PC-3 (cell line): ENCODE measurements at regions not wholly inside any gene's neighbourhood (a gene's known extent, or its start where the extent isn't known, plus 50 kb on each side); places are given as distances from the start of the nearest gene placed in this dataset.

Experiments
- ATAC-seq: fragments of 200-7000 bp; cut with Tn5 transposase; 2 replicates; pipeline ENCODE4 v1.9.1; 2020; ENCODE audit warnings: mild to moderate bottlenecking, moderate library complexity
- BruUV-seq: library from RNA; stranded (reverse); fragments of 400-500 nt; replicated peaks from 2 replicates; lab custom pipeline; 2021; lab: Mats Ljungman, UMichigan
- CTCF ChIA-PET: fragments of 300-600 bp; sonication (Branson Sonifier 250); formaldehyde crosslinking; loops from one replicate; lab custom pipeline; 2022; ENCODE audit warnings: antibody characterized with exemption; lab: Charles Lee
- POLR2A ChIA-PET: fragments of 300-600 bp; sonication (Branson Sonifier 250); formaldehyde crosslinking; loops from one replicate; lab custom pipeline; 2022; ENCODE audit warnings: antibody characterized with exemption; ENCODE audit not compliant: unreplicated experiment; lab: Charles Lee
- DNase-seq: peaks from one replicate; pipeline ENCODE4 v3.0.0-alpha.2; 2015
- H2AFZ ChIP-seq: fragments of 300-600 bp; sonication (generic); 2 replicates; pipeline ENCODE4 v1.6.0; 2016; ENCODE audit warnings: antibody characterized with exemption, low read length
- H3F3A ChIP-seq: fragments of 300-600 bp; sonication (generic); one replicate; pipeline ENCODE4 v1.6.0; 2017; ENCODE audit warnings: antibody characterized with exemption, low read length, control low read depth, mild to moderate bottlenecking; ENCODE audit not compliant: unreplicated experiment
- H3K27ac ChIP-seq: fragments of 300-600 bp; sonication (generic); 2 replicates; pipeline ENCODE4 v1.5.1; 2016; ENCODE audit warnings: mild to moderate bottlenecking, low read length
- H3K27me3 ChIP-seq: fragments of 300-600 bp; sonication (generic); 2 replicates; pipeline ENCODE4 v1.6.1; 2016; ENCODE audit warnings: low read length, mixed read lengths
- H3K36me3 ChIP-seq: fragments of 300-600 bp; sonication (generic); 2 replicates; pipeline ENCODE4 v1.6.1; 2016; ENCODE audit warnings: low read depth, mixed run types, low read length, mixed read lengths
- H3K4me1 ChIP-seq: fragments of 300-600 bp; sonication (generic); 2 replicates; pipeline ENCODE4 v1.5.1; 2016; ENCODE audit warnings: low read length; ENCODE audit not compliant: insufficient read depth
- H3K4me2 ChIP-seq: fragments of 300-600 bp; sonication (generic); 2 replicates; pipeline ENCODE4 v1.6.0; 2016; ENCODE audit warnings: low read length
- H3K4me3 ChIP-seq: fragments of 300-600 bp; sonication (generic); 2 replicates; pipeline ENCODE4 v1.5.1; 2016; ENCODE audit warnings: mild to moderate bottlenecking, low read length, mixed read lengths
- H3K79me2 ChIP-seq: fragments of 300-600 bp; sonication (generic); 2 replicates; pipeline ENCODE4 v1.6.1; 2017; ENCODE audit warnings: low read length, mixed read lengths
- H3K9ac ChIP-seq: fragments of 300-600 bp; sonication (generic); 2 replicates; pipeline ENCODE4 v1.6.0; 2016; ENCODE audit warnings: mild to moderate bottlenecking, low read length
- H3K9me2 ChIP-seq: fragments of 300-600 bp; sonication (generic); replicated peaks from 2 replicates; pipeline ENCODE4 v1.6.1; 2016; ENCODE audit warnings: mixed run types, low read length, mixed read lengths
- H3K9me3 ChIP-seq: fragments of 300-600 bp; sonication (generic); 2 replicates; pipeline ENCODE4 v1.6.1; 2016; ENCODE audit warnings: low read length, mixed read lengths
- H4K20me1 ChIP-seq: fragments of 300-600 bp; sonication (generic); 2 replicates; pipeline ENCODE4 v1.6.1; 2016; ENCODE audit warnings: low read length, mixed read lengths
- EZH2 ChIP-seq: fragments of 300-600 bp; sonication (generic); IDR thresholded peaks from one replicate; pipeline ENCODE4 v1.6.1; 2017; ENCODE audit warnings: antibody characterized with exemption, mild to moderate bottlenecking, low read length; ENCODE audit not compliant: unreplicated experiment
- EZH2phosphoT487 ChIP-seq: fragments of 300-600 bp; sonication (generic); IDR thresholded peaks from 2 replicates; pipeline ENCODE4 v1.6.1; 2018; ENCODE audit warnings: mild to moderate bottlenecking, antibody characterized with exemption, low read length, borderline replicate concordance
- intact Hi-C: fragments of 100-400 bp; cut with micrococcal nuclease; formaldehyde crosslinking; loops from 2 replicates; pipeline ENCODE4 v1.9.0; 2023
- TF ChIP-seq, protein P1 (sequence below): fragments of 300-600 bp; sonication (generic); conservative IDR thresholded peaks from 2 replicates; pipeline ENCODE4 v1.5.1; 2017; ENCODE audit warnings: antibody characterized with exemption, low read depth, mild to moderate bottlenecking, low read length

DNA sequence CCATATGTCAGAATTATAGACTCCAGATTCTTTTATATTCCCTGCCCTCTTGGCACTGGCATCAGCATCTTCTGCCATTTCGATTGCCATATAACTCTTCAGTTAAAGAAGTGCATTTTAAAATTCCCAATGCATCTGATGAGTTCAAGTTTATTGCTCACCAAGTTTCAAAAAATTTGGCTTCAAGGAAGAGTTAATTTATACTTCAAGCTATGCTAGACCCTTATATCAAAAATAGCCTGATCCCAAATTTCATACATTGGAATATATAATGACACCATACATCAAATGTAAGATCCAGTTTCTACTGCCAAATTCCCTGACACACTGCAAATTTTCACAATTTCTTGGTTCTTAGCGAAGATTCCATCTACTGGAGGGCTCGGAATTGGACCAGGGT is 1058.6 kb downstream of the NTRK3 start:
- DNase-seq = no peak
- Histone ChIP-seq H3K79me2 (no peaks in the 10 kb centered on the region), H3K27ac (no peak overlapping the region), H3K36me3 (no peaks in the 10 kb centered on the region), H3K9me2 (no peaks in the 10 kb centered on the region), H3K9me3 (no peaks in the 10 kb centered on the region), H3K4me2 (no peak overlapping the region), H3K4me1 (no peaks in the 10 kb centered on the region), H3F3A (no peaks in the 10 kb centered on the region), H3K4me3 (no peak overlapping the region), H4K20me1 (no peaks in the 10 kb centered on the region), H3K27me3 (no peaks in the 10 kb centered on the region), H3K9ac (no peak overlapping the region), H2AFZ (no peak overlapping the region)
- no peak for ATAC-seq
- intact Hi-C loops = no loop called here
- POLR2A ChIA-PET = no interaction called here
- CTCF ChIA-PET = no interaction called here
- TF ChIP-seq EZH2phosphoT487 (no peak), EZH2 (no peak)
- TF ChIP-seq, protein P1, sequence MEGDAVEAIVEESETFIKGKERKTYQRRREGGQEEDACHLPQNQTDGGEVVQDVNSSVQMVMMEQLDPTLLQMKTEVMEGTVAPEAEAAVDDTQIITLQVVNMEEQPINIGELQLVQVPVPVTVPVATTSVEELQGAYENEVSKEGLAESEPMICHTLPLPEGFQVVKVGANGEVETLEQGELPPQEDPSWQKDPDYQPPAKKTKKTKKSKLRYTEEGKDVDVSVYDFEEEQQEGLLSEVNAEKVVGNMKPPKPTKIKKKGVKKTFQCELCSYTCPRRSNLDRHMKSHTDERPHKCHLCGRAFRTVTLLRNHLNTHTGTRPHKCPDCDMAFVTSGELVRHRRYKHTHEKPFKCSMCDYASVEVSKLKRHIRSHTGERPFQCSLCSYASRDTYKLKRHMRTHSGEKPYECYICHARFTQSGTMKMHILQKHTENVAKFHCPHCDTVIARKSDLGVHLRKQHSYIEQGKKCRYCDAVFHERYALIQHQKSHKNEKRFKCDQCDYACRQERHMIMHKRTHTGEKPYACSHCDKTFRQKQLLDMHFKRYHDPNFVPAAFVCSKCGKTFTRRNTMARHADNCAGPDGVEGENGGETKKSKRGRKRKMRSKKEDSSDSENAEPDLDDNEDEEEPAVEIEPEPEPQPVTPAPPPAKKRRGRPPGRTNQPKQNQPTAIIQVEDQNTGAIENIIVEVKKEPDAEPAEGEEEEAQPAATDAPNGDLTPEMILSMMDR = no peak
- no TSS peak for BruUV-seq

GRCh38 chr15:87196498-87196897 is 1060.0 kb downstream of the NTRK3 start:
- Histone ChIP-seq H3F3A (no peaks in the 10 kb centered on the region), H3K27me3 (no peaks in the 10 kb centered on the region), H3K4me2 (no peak overlapping the region), H3K9ac (no peak overlapping the region), H2AFZ (no peak overlapping the region), H4K20me1 (no peaks in the 10 kb centered on the region), H3K4me3 (no peak overlapping the region), H3K36me3 (no peaks in the 10 kb centered on the region), H3K4me1 (no peaks in the 10 kb centered on the region), H3K79me2 (no peaks in the 10 kb centered on the region), H3K27ac (no peak overlapping the region), H3K9me3 (no peaks in the 10 kb centered on the region), H3K9me2 (no peaks in the 10 kb centered on the region)
- DNase-seq = no peak
- CTCF ChIA-PET = no interaction called here
- intact Hi-C loops = no loop called here
- ATAC-seq = no peak
- TF ChIP-seq EZH2phosphoT487 (no peak), EZH2 (no peak)
- TF ChIP-seq, protein P1 = no peak
- POLR2A ChIA-PET = no interaction called here
- no TSS peak for BruUV-seq

GRCh38 chr15:87193481-87193880 is 1063.1 kb downstream of the NTRK3 start:
- H3K9ac ChIP-seq = no peak overlapping the region
- no peaks in the 10 kb centered on the region for H3K36me3 ChIP-seq
- H2AFZ ChIP-seq = no peak overlapping the region
- DNase-seq = no peak
- H3K27me3 ChIP-seq = no peaks in the 10 kb centered on the region
- TF ChIP-seq, protein P1 = no peak
- no peak for TF ChIP-seq EZH2phosphoT487
- no peak for TF ChIP-seq EZH2
- H3K27ac ChIP-seq = no peak overlapping the region
- H3K4me3 ChIP-seq = no peak overlapping the region
- no peaks in the 10 kb centered on the region; the same call in 1 of the 2 replicates for H3K4me1 ChIP-seq
- ChIA-PET POLR2A (no interaction called here), CTCF (no interaction called here)
- H3K9me3 ChIP-seq = no peaks in the 10 kb centered on the region
- no TSS peak for BruUV-seq
- no peak overlapping the region for H3K4me2 ChIP-seq
- H3F3A ChIP-seq = no peaks in the 10 kb centered on the region
- intact Hi-C loops = no loop called here
- H3K79me2 ChIP-seq = no peaks in the 10 kb centered on the region
- H4K20me1 ChIP-seq = no peaks in the 10 kb centered on the region
- ATAC-seq = no peak
- H3K9me2 ChIP-seq = no peaks in the 10 kb centered on the region
